ENCODE measurements at regions not wholly inside any gene's neighbourhood (a gene's known extent, or its start where the extent isn't known, plus 50 kb on each side); places are given as distances from the start of the nearest gene placed in this dataset.

DNA sequence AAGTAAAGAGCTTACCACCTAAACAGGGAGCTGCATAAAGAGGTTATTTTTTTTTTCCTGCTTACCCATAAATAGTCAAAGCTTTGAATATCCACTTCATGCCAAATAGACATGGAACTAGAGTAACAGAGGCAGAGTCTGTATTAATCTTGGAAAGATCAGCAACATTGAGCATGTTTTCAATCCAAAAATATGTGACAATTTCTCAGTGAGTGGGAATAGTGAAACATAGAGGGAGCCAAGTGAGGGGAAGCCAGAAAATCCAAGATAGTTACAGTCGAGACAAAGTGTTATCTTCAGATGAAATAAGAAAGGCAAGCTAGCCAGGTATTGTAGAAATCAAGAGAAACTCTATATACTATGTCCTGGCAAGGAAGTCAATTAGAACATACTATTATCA is 122.3 kb upstream of the TACR3 start:
- TF ChIP-seq, protein P1, sequence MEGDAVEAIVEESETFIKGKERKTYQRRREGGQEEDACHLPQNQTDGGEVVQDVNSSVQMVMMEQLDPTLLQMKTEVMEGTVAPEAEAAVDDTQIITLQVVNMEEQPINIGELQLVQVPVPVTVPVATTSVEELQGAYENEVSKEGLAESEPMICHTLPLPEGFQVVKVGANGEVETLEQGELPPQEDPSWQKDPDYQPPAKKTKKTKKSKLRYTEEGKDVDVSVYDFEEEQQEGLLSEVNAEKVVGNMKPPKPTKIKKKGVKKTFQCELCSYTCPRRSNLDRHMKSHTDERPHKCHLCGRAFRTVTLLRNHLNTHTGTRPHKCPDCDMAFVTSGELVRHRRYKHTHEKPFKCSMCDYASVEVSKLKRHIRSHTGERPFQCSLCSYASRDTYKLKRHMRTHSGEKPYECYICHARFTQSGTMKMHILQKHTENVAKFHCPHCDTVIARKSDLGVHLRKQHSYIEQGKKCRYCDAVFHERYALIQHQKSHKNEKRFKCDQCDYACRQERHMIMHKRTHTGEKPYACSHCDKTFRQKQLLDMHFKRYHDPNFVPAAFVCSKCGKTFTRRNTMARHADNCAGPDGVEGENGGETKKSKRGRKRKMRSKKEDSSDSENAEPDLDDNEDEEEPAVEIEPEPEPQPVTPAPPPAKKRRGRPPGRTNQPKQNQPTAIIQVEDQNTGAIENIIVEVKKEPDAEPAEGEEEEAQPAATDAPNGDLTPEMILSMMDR (conservative IDR thresholded peaks at IDR 0.05 in 1 of 2, IDR thresholded peaks at IDR 0.05 in 1 of 2; ENCODE audit: low read depth in 1 of 2, low read length in 2 of 2): no peak
- TF ChIP-seq EZH2 (IDR thresholded peaks at IDR 0.05; ENCODE audit: low read length, missing control alignments): no peak
